HEK293 (cell line): ENCODE measurements at regions not wholly inside any gene's neighbourhood (a gene's known extent, or its start where the extent isn't known, plus 50 kb on each side); places are given as distances from the start of the nearest gene placed in this dataset.

Source experiments
- CTCF ChIA-PET: fragments of 350-600 bp; formaldehyde crosslinking; extraction: SDS; loops from one replicate; lab custom pipeline; 2021; ENCODE audit warnings: antibody characterized with exemption; lab: Yijun Ruan, JAX
- POLR2A ChIA-PET: fragments of 300-600 bp; formaldehyde crosslinking; extraction: SDS; loops from one replicate; lab custom pipeline; 2020; ENCODE audit warnings: antibody characterized with exemption, inconsistent platforms; lab: Yijun Ruan, JAX
- H3K27ac ChIP-seq: fragments of 200-500 bp; sonication (Bioruptor generic); 2 replicates; pipeline ENCODE4 v1.5.1; 2014; ENCODE audit warnings: low read depth, low read length, control low read depth, inconsistent platforms; ENCODE audit errors: extremely low read depth
- H3K36me3 ChIP-seq, 2 experiments: fragments of 200-500 bp in 1 of 2; sonication (Bioruptor generic) in 1 of 2; 1 replicate in 1 of 2; 2 replicates in 1 of 2; pipeline ENCODE4 v1.5.1; 2014 to 2017; ENCODE audit warnings: inconsistent platforms in 2 of 2, low read length in 2 of 2; ENCODE audit not compliant: control insufficient read depth in 2 of 2, insufficient read depth in 1 of 2
- H3K4me1 ChIP-seq: fragments of 200-500 bp; sonication (Bioruptor generic); 2 replicates; pipeline ENCODE4 v1.5.1; 2014; ENCODE audit warnings: mild to moderate bottlenecking, low read length, inconsistent platforms; ENCODE audit not compliant: control insufficient read depth, insufficient read depth
- H3K4me3 ChIP-seq: 2 replicates; pipeline ENCODE4 v1.5.1; 2011; ENCODE audit warnings: low read depth, mild to moderate bottlenecking, control low read depth, low read length, moderate library complexity
- H3K9me3 ChIP-seq: fragments of 200-500 bp; sonication (Bioruptor generic); 2 replicates; pipeline ENCODE4 v1.5.1; 2014; ENCODE audit warnings: low read depth, low read length, inconsistent platforms; ENCODE audit not compliant: control insufficient read depth, insufficient read depth
- EGR2 ChIP-seq: fragments of 450-650 bp; formaldehyde crosslinking; IDR thresholded peaks from 2 replicates; pipeline ENCODE4 v1.5.1; 2016; ENCODE audit warnings: low read depth, missing biosample characterization, missing genetic modification characterization
- FEZF1 ChIP-seq: fragments of 450-650 bp; formaldehyde crosslinking; IDR thresholded peaks from 2 replicates; pipeline ENCODE4 v1.5.1; 2016; ENCODE audit warnings: missing biosample characterization, missing genetic modification characterization
- KLF16 ChIP-seq: fragments of 450-650 bp; formaldehyde crosslinking; IDR thresholded peaks from 2 replicates; pipeline ENCODE4 v1.5.1; 2017; ENCODE audit warnings: missing biosample characterization, missing genetic modification characterization
- KLF8 ChIP-seq: fragments of 450-650 bp; formaldehyde crosslinking; IDR thresholded peaks from 2 replicates; pipeline ENCODE4 v1.5.1; 2016; ENCODE audit warnings: missing biosample characterization, missing genetic modification characterization
- MEIS1 ChIP-seq: sonication (generic); formaldehyde crosslinking; IDR thresholded peaks from 2 replicates; pipeline ENCODE4 v1.8.1; 2022; ENCODE audit warnings: missing genetic modification reagents, mild to moderate bottlenecking, borderline replicate concordance
- SCRT2 ChIP-seq: fragments of 450-650 bp; formaldehyde crosslinking; IDR thresholded peaks from 2 replicates; pipeline ENCODE4 v1.5.1; 2016; ENCODE audit warnings: missing biosample characterization, missing genetic modification characterization
- SP2 ChIP-seq: fragments of 450-650 bp; formaldehyde crosslinking; IDR thresholded peaks from 2 replicates; pipeline ENCODE4 v1.5.1; 2016; ENCODE audit warnings: missing biosample characterization, missing genetic modification characterization
- TRIM28 ChIP-seq: IDR thresholded peaks from 2 replicates; pipeline ENCODE4 v1.6.1; 2011; ENCODE audit warnings: low read length, control low read depth, borderline replicate concordance
- ZBTB8A ChIP-seq: fragments of 450-650 bp; formaldehyde crosslinking; IDR thresholded peaks from 2 replicates; pipeline ENCODE4 v1.5.1; 2016; ENCODE audit warnings: missing biosample characterization, missing genetic modification characterization
- ZEB2 ChIP-seq: fragments of 450-650 bp; formaldehyde crosslinking; IDR thresholded peaks from 2 replicates; pipeline ENCODE4 v1.5.1; 2016; ENCODE audit warnings: missing biosample characterization, missing genetic modification characterization
- ZNF10 ChIP-seq: fragments of 450-650 bp; formaldehyde crosslinking; IDR thresholded peaks from 2 replicates; pipeline ENCODE4 v1.5.1; 2017; ENCODE audit warnings: missing biosample characterization, missing genetic modification characterization
- ZNF112 ChIP-seq: fragments of 450-650 bp; formaldehyde crosslinking; IDR thresholded peaks from 2 replicates; pipeline ENCODE4 v1.5.0; 2017; ENCODE audit warnings: missing biosample characterization, missing genetic modification characterization
- ZNF133 ChIP-seq: fragments of 450-650 bp; formaldehyde crosslinking; IDR thresholded peaks from 2 replicates; pipeline ENCODE4 v1.5.1; 2016; ENCODE audit warnings: missing biosample characterization, missing genetic modification characterization
- ZNF157 ChIP-seq: fragments of 450-650 bp; formaldehyde crosslinking; IDR thresholded peaks from 2 replicates; pipeline ENCODE4 v1.5.1; 2016; ENCODE audit warnings: missing biosample characterization, missing genetic modification characterization
- ZNF16 ChIP-seq: fragments of 450-650 bp; formaldehyde crosslinking; IDR thresholded peaks from 2 replicates; pipeline ENCODE4 v1.5.1; 2016; ENCODE audit warnings: low read depth, missing biosample characterization, missing genetic modification characterization
- ZNF23 ChIP-seq: fragments of 450-650 bp; formaldehyde crosslinking; IDR thresholded peaks from 2 replicates; pipeline ENCODE4 v1.5.1; 2016; ENCODE audit warnings: missing biosample characterization, missing genetic modification characterization, borderline replicate concordance
- ZNF239 ChIP-seq: fragments of 450-650 bp; formaldehyde crosslinking; IDR thresholded peaks from 2 replicates; pipeline ENCODE4 v1.5.1; 2016; ENCODE audit warnings: missing biosample characterization, missing genetic modification characterization
- ZNF274 ChIP-seq, 2 experiments: fragments of 200-500 bp in 1 of 2; fragments of 450-650 bp in 1 of 2; sonication (Bioruptor generic) in 1 of 2; formaldehyde crosslinking in 1 of 2; IDR thresholded peaks; 2 replicates each; pipeline versions ENCODE4 v1.5.1 to v1.6.1; 2014 to 2016; ENCODE audit warnings: borderline replicate concordance in 1 of 2, inconsistent platforms in 1 of 2, low read length in 1 of 2, missing biosample characterization in 1 of 2, missing genetic modification characterization in 1 of 2
- ZNF292 ChIP-seq: fragments of 450-650 bp; formaldehyde crosslinking; IDR thresholded peaks from 2 replicates; pipeline ENCODE4 v1.5.1; 2016; ENCODE audit warnings: low read depth, missing biosample characterization, missing genetic modification characterization, borderline replicate concordance
- ZNF311 ChIP-seq: fragments of 450-650 bp; formaldehyde crosslinking; IDR thresholded peaks from 2 replicates; pipeline ENCODE4 v1.5.1; 2017; ENCODE audit warnings: missing biosample characterization, missing genetic modification characterization, borderline replicate concordance
- ZNF354C ChIP-seq: fragments of 450-650 bp; formaldehyde crosslinking; IDR thresholded peaks from 2 replicates; pipeline ENCODE4 v1.5.1; 2016; ENCODE audit warnings: missing biosample characterization, missing genetic modification characterization, low read depth, borderline replicate concordance
- ZNF37A ChIP-seq: fragments of 450-650 bp; IDR thresholded peaks from 2 replicates; pipeline ENCODE4 v1.5.1; 2018; ENCODE audit warnings: missing biosample characterization, missing genetic modification characterization
- ZNF404 ChIP-seq: fragments of 450-650 bp; formaldehyde crosslinking; IDR thresholded peaks from 2 replicates; pipeline ENCODE4 v1.5.1; 2017; ENCODE audit warnings: missing biosample characterization, missing genetic modification characterization
- ZNF426 ChIP-seq: fragments of 450-650 bp; formaldehyde crosslinking; IDR thresholded peaks from 2 replicates; pipeline ENCODE4 v1.5.1; 2017; ENCODE audit warnings: missing biosample characterization, missing genetic modification characterization, mild to moderate bottlenecking, inconsistent platforms, moderate library complexity
- ZNF510 ChIP-seq: fragments of 450-650 bp; formaldehyde crosslinking; IDR thresholded peaks from 2 replicates; pipeline ENCODE4 v1.5.1; 2018; ENCODE audit warnings: mild to moderate bottlenecking, missing genetic modification characterization, missing biosample characterization; ENCODE audit not compliant: insufficient replicate concordance
- ZNF624 ChIP-seq: fragments of 450-650 bp; formaldehyde crosslinking; IDR thresholded peaks from 2 replicates; pipeline ENCODE4 v1.5.1; 2017; ENCODE audit warnings: missing biosample characterization, missing genetic modification characterization
- ZNF629 ChIP-seq: fragments of 450-650 bp; formaldehyde crosslinking; IDR thresholded peaks from 2 replicates; pipeline ENCODE4 v1.5.1; 2017; ENCODE audit warnings: missing biosample characterization, missing genetic modification characterization
- ZNF658 ChIP-seq: fragments of 450-650 bp; formaldehyde crosslinking; IDR thresholded peaks from 2 replicates; pipeline ENCODE4; 2016; ENCODE audit warnings: missing biosample characterization, missing genetic modification characterization
- ZNF776 ChIP-seq: fragments of 450-650 bp; formaldehyde crosslinking; IDR thresholded peaks from 2 replicates; pipeline ENCODE4 v1.5.0; 2017; ENCODE audit warnings: missing biosample characterization, missing genetic modification characterization, borderline replicate concordance
- ZSCAN16 ChIP-seq: fragments of 450-650 bp; formaldehyde crosslinking; IDR thresholded peaks from 2 replicates; pipeline ENCODE4 v1.5.1; 2016; ENCODE audit warnings: missing biosample characterization, missing genetic modification characterization
- TF ChIP-seq, protein P1 (sequence below): fragments of 450-650 bp; formaldehyde crosslinking; IDR thresholded peaks from 2 replicates; pipeline ENCODE4 v1.5.1; 2016; ENCODE audit warnings: missing biosample characterization, missing genetic modification characterization
- TF ChIP-seq, protein P2 (sequence below): fragments of 450-650 bp; formaldehyde crosslinking; IDR thresholded peaks from 2 replicates; pipeline ENCODE4 v1.5.1; 2017; ENCODE audit warnings: missing biosample characterization, missing genetic modification characterization
- TF ChIP-seq, protein P3 (sequence below): fragments of 450-650 bp; formaldehyde crosslinking; IDR thresholded peaks from 2 replicates; pipeline ENCODE4 v1.5.1; 2016; ENCODE audit warnings: missing biosample characterization, missing genetic modification characterization

DNA sequence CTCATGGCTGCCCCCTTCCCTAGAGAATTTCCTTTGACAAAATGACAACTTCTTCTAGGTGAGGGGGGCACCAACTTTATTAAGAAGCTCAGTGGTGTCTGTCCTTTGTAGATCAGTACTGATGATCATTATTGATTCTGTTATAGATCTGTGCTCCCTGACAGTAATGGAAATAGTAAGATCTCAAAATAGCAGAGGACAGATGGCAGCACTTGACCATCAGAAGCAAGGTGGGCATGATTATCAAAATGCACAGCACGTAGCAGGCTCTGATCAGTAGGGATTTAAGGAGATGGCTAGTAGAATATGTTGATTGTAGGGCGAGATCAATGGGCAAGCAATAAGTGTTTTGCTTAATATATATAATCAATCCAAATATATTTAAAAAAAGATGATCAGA lies 208.6 kb upstream of the HDDC2 start:
- Histone ChIP-seq H3K36me3 (no peaks in the 10 kb centered on the region), H3K27ac (no peak overlapping the region), H3K4me1 (peaks cover 8% of the 10 kb centered on the region), H3K9me3 (no peaks in the 10 kb centered on the region), H3K4me3 (no peak overlapping the region)
- ChIA-PET POLR2A (no interaction called here), CTCF (interaction anchor here (1.6 kb wide), 1 partner anchor 197 kb away, joined by 6 read pairs; no protein-coding TSS in a partner anchor)
- TF ChIP-seq ZNF112 (tag by site-specific recombination) (no peak), ZNF133 (tag by site-specific recombination) (no peak), ZNF37A (tag by site-specific recombination) (no peak), ZBTB8A (tag by site-specific recombination) (no peak)
- TF ChIP-seq, protein P1, sequence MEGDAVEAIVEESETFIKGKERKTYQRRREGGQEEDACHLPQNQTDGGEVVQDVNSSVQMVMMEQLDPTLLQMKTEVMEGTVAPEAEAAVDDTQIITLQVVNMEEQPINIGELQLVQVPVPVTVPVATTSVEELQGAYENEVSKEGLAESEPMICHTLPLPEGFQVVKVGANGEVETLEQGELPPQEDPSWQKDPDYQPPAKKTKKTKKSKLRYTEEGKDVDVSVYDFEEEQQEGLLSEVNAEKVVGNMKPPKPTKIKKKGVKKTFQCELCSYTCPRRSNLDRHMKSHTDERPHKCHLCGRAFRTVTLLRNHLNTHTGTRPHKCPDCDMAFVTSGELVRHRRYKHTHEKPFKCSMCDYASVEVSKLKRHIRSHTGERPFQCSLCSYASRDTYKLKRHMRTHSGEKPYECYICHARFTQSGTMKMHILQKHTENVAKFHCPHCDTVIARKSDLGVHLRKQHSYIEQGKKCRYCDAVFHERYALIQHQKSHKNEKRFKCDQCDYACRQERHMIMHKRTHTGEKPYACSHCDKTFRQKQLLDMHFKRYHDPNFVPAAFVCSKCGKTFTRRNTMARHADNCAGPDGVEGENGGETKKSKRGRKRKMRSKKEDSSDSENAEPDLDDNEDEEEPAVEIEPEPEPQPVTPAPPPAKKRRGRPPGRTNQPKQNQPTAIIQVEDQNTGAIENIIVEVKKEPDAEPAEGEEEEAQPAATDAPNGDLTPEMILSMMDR (tag by site-specific recombination) = no peak

DNA sequence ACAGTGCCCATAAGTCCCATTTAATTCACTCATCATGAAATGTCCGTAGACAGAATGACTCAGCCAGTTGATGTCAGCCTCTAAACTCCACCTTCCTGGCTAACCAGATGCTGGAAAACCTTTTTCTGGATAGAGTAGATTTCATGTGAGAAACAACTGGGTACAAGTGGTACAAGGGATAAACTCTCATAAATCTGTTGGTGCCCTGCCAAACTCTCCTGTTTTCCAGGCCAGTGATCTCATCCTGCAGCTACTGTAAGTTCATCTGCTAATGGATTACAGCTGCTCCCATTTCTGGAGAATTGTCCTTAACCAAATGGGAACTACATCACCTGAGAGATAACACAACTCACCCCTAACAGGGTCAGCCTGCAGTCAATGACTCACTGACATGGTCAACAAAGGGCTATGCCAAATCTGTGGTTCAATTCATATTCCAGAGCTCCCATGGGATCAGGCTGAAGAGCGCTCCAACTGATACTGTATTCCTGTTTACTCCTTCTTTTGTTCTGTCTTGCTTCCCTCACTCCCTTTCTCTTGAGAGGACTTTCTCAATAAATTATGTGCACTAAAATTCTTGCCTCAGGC lies 210.1 kb upstream of the HDDC2 start:
- no peak overlapping the region for H3K4me3 ChIP-seq
- ChIA-PET CTCF (no interaction called here), POLR2A (no interaction called here)
- peaks cover 2% of the 10 kb centered on the region for H3K9me3 ChIP-seq
- H3K36me3 ChIP-seq = no peaks in the 10 kb centered on the region
- peaks cover 8% of the 10 kb centered on the region for H3K4me1 ChIP-seq
- H3K27ac ChIP-seq = peak overlapping the region; percentile 34; the same call in 1 of the 2 replicates
- TF ChIP-seq ZNF16 = no peak
- TF ChIP-seq ZNF37A (tag by site-specific recombination) = no peak
- TF ChIP-seq MEIS1 (CRISPR knock-in tag) = no peak; the same call in 1 of the 2 replicates
- TF ChIP-seq, protein P2, sequence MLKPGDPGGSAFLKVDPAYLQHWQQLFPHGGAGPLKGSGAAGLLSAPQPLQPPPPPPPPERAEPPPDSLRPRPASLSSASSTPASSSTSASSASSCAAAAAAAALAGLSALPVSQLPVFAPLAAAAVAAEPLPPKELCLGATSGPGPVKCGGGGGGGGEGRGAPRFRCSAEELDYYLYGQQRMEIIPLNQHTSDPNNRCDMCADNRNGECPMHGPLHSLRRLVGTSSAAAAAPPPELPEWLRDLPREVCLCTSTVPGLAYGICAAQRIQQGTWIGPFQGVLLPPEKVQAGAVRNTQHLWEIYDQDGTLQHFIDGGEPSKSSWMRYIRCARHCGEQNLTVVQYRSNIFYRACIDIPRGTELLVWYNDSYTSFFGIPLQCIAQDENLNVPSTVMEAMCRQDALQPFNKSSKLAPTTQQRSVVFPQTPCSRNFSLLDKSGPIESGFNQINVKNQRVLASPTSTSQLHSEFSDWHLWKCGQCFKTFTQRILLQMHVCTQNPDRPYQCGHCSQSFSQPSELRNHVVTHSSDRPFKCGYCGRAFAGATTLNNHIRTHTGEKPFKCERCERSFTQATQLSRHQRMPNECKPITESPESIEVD = peak; percentile 93
- peak; percentile 75 for TF ChIP-seq FEZF1 (tag by site-specific recombination)
- TF ChIP-seq ZNF658 (tag by site-specific recombination) = no peak
- peak; percentile 94 for TF ChIP-seq KLF8 (tag by site-specific recombination)
- no peak for TF ChIP-seq ZNF157
- no peak for TF ChIP-seq ZNF404 (tag by site-specific recombination)
- TF ChIP-seq TRIM28 = peak; percentile 69; the same call in 1 of the 2 replicates
- TF ChIP-seq ZSCAN16 (tag by site-specific recombination) = no peak
- no peak for TF ChIP-seq EGR2 (tag by site-specific recombination)
- TF ChIP-seq ZNF426 (tag by site-specific recombination) = no peak
- TF ChIP-seq ZNF624 (tag by site-specific recombination) = no peak
- TF ChIP-seq ZNF23 (tag by site-specific recombination) = no peak
- peak; percentile 86; the same call in 1 of the 2 replicates for TF ChIP-seq ZNF10
- TF ChIP-seq KLF16 (tag by site-specific recombination) = peak; percentile 64
- no peak for TF ChIP-seq ZNF510 (tag by site-specific recombination)
- no peak for TF ChIP-seq ZNF354C
- TF ChIP-seq SP2 (tag by site-specific recombination) = 0 out of 2 replicates have a peak, but pooled peaks have one; percentile 17
- TF ChIP-seq ZNF629 (tag by site-specific recombination) = peak; percentile 97
- no peak for TF ChIP-seq ZNF274 (IDR thresholded peaks at IDR 0.05; ENCODE audit: low read length)
- TF ChIP-seq ZNF274 (tag by site-specific recombination; IDR thresholded peaks at IDR 0.05; ENCODE audit: borderline replicate concordance) = no peak
- no peak for TF ChIP-seq ZNF776 (tag by site-specific recombination)
- TF ChIP-seq ZEB2 (tag by site-specific recombination) = peak; percentile 92
- no peak for TF ChIP-seq ZNF311 (tag by site-specific recombination)
- peak; percentile 64 for TF ChIP-seq SCRT2 (tag by site-specific recombination)
- TF ChIP-seq ZNF292 (tag by site-specific recombination) = no peak
- peak; percentile 58; the same call in 1 of the 2 replicates for TF ChIP-seq ZNF239 (tag by site-specific recombination)
- TF ChIP-seq, protein P3, sequence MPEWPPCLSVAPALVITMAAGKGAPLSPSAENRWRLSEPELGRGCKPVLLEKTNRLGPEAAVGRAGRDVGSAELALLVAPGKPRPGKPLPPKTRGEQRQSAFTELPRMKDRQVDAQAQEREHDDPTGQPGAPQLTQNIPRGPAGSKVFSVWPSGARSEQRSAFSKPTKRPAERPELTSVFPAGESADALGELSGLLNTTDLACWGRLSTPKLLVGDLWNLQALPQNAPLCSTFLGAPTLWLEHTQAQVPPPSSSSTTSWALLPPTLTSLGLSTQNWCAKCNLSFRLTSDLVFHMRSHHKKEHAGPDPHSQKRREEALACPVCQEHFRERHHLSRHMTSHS (tag by site-specific recombination) = no peak
